H7 (cell line): ENCODE measurements at regions not wholly inside any gene's neighbourhood (a gene's known extent, or its start where the extent isn't known, plus 50 kb on each side); places are given as distances from the start of the nearest gene placed in this dataset.

Source experiments
- DNase-seq: peaks from one replicate; pipeline ENCODE4 v3.0.0; 2012
- H3K27me3 ChIP-seq: 2 replicates; pipeline ENCODE4 v1.6.0; 2011; ENCODE audit warnings: mild to moderate bottlenecking, low read length; ENCODE audit not compliant: control insufficient read depth, insufficient read depth
- H3K36me3 ChIP-seq: replicated peaks from 2 replicates; pipeline ENCODE4 v1.5.1; 2011; ENCODE audit warnings: low read length; ENCODE audit not compliant: control insufficient read depth, insufficient read depth
- H3K4me3 ChIP-seq: 2 replicates; pipeline ENCODE4 v1.5.1; 2011; ENCODE audit warnings: low read depth, mild to moderate bottlenecking, control low read depth, low read length, moderate library complexity; ENCODE audit not compliant: insufficient read depth

GRCh38 chr6:169072127-169073042, 181.3 kb downstream of the THBS2 start:
- no peak for DNase-seq
- no peak overlapping the region for H3K4me3 ChIP-seq
- no peaks in the 10 kb centered on the region for H3K36me3 ChIP-seq
- H3K27me3 ChIP-seq, result no peaks in the 10 kb centered on the region

GRCh38 chr6:169071394-169071793, 182.3 kb downstream of the THBS2 start:
- H3K4me3 ChIP-seq, result no peak overlapping the region
- DNase-seq, result no peak
- H3K27me3 ChIP-seq, result no peaks in the 10 kb centered on the region
- H3K36me3 ChIP-seq, result no peaks in the 10 kb centered on the region

DNA sequence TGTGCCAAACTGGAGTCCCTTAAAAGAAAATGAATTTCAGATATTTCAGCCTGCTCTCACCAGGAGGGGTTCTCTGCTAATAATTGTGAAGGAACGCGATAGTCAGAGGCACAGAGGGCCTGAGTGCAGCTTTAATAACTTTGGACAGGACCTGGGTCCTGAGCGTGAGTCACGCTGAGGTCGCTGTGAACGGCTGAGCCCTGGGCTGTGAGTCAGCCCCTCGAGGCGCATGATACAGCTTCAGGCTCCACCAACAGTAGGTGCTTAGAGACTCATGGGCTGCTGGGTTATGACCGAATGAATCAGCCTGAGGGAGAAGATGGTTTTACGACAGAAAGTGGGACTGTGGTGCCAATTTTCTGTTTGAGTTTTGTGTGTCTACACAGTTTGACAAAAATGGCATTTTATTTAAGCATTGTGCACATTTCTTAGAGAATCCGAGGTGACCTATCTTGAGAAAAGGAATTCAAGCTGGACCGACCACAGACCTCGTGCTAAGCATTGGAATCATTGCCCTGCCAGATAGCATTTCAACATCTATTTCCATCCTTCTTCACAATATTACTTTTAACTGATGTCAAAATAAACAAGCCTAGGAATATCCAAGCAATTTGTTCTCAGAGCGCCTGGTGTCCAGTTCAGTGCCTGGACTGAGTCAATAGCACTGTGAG, 183.0 kb downstream of the THBS2 start:
- no peak overlapping the region for H3K4me3 ChIP-seq
- no peak for DNase-seq
- H3K27me3 ChIP-seq, result no peaks in the 10 kb centered on the region
- no peaks in the 10 kb centered on the region for H3K36me3 ChIP-seq

DNA sequence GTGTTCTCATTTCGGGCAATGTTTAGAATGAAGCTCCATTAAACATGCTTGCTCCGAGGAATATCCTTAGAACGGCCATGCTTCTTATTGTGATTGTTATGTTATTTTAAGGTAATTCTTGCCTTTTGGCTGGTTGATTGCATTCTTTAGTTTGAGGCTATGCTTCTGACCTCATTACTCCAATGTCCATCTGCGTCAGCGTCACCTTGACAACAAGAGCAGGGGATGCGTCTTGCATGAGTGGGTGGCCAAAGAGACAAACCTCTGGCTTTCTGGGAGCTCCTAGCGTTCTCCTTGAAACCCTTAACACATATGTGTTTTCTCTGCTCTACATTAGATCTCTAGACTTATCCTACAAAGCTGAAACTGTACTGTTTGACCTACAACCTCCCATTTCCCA, 184.3 kb downstream of the THBS2 start:
- Histone ChIP-seq H3K36me3 (no peaks in the 10 kb centered on the region), H3K27me3 (no peaks in the 10 kb centered on the region), H3K4me3 (no peak overlapping the region)
- no peak for DNase-seq

GRCh38 chr6:169064194-169064593, 189.5 kb downstream of the THBS2 start:
- Histone ChIP-seq H3K27me3 (no peaks in the 10 kb centered on the region), H3K4me3 (no peak overlapping the region), H3K36me3 (no peaks in the 10 kb centered on the region)
- DNase-seq, result no peak

DNA sequence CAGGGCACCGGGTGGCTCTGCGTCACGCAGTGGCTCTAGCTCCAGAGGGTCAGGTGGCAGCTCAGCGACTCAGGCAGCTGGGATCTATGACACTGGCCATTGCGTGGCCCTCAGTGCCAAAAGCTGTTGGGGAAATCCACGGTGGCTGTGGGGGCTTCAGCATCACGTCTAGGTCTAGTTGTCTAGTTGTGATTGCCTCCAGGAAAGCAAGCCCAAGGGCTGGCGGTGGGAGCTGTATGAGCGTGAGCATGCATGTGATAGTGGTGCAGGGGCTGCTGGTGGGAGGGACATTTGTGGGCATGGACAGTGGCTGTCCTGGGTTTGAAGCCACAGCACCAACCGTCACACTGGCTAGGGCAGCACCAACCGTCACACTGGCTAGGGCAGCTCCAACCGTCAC, 191.4 kb downstream of the THBS2 start:
- Histone ChIP-seq H3K27me3 (no peaks in the 10 kb centered on the region), H3K4me3 (no peak overlapping the region), H3K36me3 (no peaks in the 10 kb centered on the region)
- no peak for DNase-seq

- DNase-seq, result no peak
- Histone ChIP-seq H3K4me3 (no peak overlapping the region), H3K36me3 (no peaks in the 10 kb centered on the region), H3K27me3 (no peaks in the 10 kb centered on the region)
These were observed 195.0 kb downstream of the THBS2 start for GRCh38 chr6:169058634-169059033.

- DNase-seq, result no peak
- Histone ChIP-seq H3K36me3 (no peaks in the 10 kb centered on the region), H3K27me3 (no peaks in the 10 kb centered on the region), H3K4me3 (no peak overlapping the region)
These were observed 201.2 kb downstream of the THBS2 start for GRCh38 chr6:169052462-169052861.

- H3K4me3 ChIP-seq, result no peak overlapping the region
- no peaks in the 10 kb centered on the region for H3K27me3 ChIP-seq
- no peaks in the 10 kb centered on the region for H3K36me3 ChIP-seq
- DNase-seq, result no peak
These were observed 202.3 kb downstream of the THBS2 start for GRCh38 chr6:169051371-169051770.

- DNase-seq, result no peak
- Histone ChIP-seq H3K27me3 (no peaks in the 10 kb centered on the region), H3K4me3 (no peak overlapping the region), H3K36me3 (no peaks in the 10 kb centered on the region)
These were observed 204.8 kb downstream of the THBS2 start for GRCh38 chr6:169048865-169049205.

DNA sequence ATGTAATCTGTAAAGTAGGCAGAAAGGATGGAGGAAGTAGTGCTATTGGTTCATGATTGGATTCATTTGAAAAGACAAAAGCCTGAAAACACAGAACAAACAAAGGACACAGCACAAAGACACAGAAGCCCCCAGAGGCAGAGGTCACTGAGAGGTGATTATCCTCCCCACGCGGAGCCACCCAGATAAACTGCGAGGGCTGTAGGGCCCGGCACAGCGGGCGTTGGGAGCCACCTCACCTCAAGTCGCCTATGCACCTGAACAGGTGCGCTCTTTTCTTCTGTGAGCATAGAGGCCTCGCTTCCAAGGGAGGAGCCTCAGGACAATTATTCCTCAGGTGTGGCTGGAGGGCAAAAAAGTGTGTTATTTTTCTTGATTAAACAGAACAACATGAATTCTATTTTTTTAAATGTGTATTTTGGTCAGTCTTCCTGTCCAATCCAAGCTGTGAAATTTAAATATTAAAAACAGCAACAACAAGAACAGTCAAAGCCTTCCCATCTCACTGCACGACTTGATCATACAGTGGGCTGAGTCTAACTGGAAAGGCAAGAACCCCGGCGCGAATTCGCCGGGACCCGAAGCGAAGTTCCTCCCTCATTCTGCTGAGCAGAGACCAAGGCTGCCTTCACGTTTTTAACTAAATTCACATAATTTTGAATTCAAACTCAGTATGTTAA, 205.3 kb downstream of the THBS2 start:
- DNase-seq, result no peak
- Histone ChIP-seq H3K27me3 (no peaks in the 10 kb centered on the region), H3K4me3 (no peak overlapping the region), H3K36me3 (no peaks in the 10 kb centered on the region)

DNA sequence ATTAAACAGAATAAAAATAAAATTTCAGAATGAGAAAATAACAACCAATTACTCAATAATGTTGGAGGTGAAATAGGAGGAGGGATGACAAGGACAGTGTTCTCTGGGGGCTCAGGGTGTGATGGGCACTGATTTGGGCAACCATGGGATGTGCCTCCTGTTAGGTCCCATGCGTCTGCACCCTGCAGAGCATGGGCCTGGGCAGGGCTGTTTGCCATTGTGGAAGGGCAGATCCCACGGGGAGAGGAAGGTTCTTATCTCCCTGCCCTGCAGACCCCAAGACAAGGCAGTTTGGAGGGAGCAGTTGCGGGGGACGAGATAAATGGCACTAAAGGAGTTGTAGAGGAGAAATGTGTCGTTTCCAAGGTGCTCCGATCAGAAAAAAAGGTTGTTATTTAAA, 206.3 kb downstream of the THBS2 start:
- peak; percentile 8 for DNase-seq
- H3K27me3 ChIP-seq, result no peaks in the 10 kb centered on the region
- H3K4me3 ChIP-seq, result no peak overlapping the region
- no peaks in the 10 kb centered on the region for H3K36me3 ChIP-seq

- Histone ChIP-seq H3K4me3 (no peak overlapping the region), H3K27me3 (no peaks in the 10 kb centered on the region), H3K36me3 (no peaks in the 10 kb centered on the region)
- peak; percentile 7 for DNase-seq
These were observed 207.0 kb downstream of the THBS2 start for GRCh38 chr6:169046483-169047192.

DNA sequence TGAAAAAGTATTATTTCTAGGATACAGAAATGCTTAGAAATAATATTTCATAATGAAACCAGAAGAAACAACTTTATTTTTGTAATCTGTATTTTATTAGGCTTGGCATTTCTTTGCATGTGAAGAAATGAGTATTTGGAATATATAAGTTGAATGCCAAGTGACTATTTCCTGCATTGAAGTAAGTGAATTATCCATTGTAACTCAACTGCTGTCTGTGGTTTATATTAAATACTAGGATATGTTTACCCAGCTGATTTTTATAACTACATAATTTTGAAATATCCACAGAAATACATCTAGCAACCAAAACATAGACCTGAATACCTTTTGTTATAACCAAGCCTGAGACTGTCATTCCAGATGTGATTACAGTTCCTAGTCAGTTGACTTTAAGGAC, 207.6 kb downstream of the THBS2 start:
- Histone ChIP-seq H3K36me3 (no peaks in the 10 kb centered on the region), H3K27me3 (no peaks in the 10 kb centered on the region), H3K4me3 (no peak overlapping the region)
- DNase-seq, result no peak
